ENCODE measurements at regions not wholly inside any gene's neighbourhood (a gene's known extent, or its start where the extent isn't known, plus 50 kb on each side); places are given as distances from the start of the nearest gene placed in this dataset.
A peak's percentile ranks its signal among the peaks of the same experiment; 100 is the strongest.

DNA sequence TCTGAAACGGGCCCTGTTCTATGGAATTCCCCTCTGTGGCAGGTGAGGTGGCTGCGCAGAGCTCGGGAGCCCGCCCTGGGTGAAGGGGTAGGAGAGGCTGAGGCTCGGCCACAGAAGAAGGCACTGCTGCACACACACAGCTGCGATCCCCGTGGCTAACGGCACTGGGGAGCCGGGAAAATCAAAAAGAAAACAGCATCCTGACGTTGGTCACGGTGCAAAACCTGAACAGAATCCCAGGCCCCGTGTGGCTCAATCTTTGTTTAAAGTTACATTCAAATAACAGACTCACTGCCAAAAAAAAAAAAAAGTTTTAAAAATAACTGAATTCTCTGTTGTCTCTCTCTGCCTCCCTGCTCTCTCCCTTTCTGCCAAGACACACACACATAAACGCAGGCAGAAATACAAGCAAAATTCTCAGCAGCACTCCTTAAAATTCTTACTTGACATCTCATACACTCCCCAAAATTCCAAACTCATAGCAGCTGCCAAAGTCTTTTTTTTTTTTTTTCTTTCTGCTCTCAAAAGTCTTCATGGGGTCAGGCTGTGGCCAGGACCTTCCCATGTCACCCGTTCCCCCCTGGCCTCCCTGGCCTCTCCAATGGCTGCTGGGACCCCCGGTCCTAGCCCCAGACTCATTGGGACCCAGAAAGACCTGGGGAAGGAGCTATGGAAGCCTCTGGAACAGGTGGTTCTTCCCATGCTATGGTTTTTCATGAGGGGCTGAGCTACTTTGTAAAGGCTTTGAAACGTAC is 248.8 kb downstream of the TTLL2 start:
- Histone ChIP-seq H3K4me1 (peaks cover 73% of the 10 kb centered on the region), H3K27ac (peak overlapping the region; percentile 71; the same call in 1 of the 2 replicates), H3K4me3 (peak overlapping the region; percentile 39; the same call in 1 of the 2 replicates), H3K27me3 (peaks cover 13% of the 10 kb centered on the region; the same call in 1 of the 2 replicates), H3K9ac (peak overlapping the region; percentile 32), H3K9me3 (no peaks in the 10 kb centered on the region), H4K20me1 (no peaks in the 10 kb centered on the region), H3K36me3 (no peaks in the 10 kb centered on the region), H3K4me2 (peak overlapping the region; percentile 84)
- no peak for TF ChIP-seq Cebpa-rat (IDR thresholded peaks at IDR 0.05)

DNA sequence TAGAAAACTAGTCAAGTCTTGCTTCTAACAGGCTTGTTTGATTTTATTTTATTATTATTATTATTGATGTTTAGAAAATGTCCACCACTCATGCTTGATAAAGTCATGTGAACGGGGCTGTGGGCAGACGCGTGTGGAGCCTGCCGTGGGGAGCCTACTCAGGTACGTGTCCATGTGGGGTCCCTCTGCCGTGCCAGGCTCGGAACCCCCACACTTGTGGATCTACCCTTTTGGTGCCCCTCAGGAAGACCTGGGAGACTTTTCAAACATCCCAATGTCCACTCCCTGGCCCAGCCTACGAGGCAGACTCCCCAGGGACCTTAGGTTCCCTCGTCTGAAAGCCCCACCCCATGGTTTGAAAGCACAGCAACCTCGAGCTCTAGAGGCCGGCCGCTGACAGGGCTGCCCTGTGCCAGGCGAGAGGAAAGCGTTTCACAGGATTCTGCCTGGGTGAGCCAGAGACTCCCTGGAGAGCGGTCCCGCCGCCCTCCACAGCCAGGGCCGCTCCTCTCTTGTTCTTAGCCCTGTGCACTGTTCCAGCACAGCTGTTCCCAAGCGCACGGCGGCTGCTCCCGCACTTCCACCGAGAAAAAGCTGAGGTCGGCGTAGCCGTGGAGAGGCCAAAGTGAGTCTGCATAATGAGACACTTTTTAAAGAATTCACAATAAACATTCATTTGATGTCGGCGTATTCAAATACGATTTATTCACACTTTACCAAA is 249.7 kb downstream of the TTLL2 start:
- Histone ChIP-seq H3K4me1 (peaks cover 82% of the 10 kb centered on the region), H3K9ac (peak overlapping the region; percentile 39; the same call in 1 of the 2 replicates), H3K36me3 (no peaks in the 10 kb centered on the region), H3K27ac (peak overlapping the region; percentile 57), H3K4me3 (peak overlapping the region; percentile 44), H3K9me3 (no peaks in the 10 kb centered on the region), H3K4me2 (peak overlapping the region; percentile 84), H3K27me3 (peaks cover 13% of the 10 kb centered on the region; the same call in 1 of the 2 replicates), H4K20me1 (no peaks in the 10 kb centered on the region)
- no peak for TF ChIP-seq Cebpa-rat (IDR thresholded peaks at IDR 0.05)

DNA sequence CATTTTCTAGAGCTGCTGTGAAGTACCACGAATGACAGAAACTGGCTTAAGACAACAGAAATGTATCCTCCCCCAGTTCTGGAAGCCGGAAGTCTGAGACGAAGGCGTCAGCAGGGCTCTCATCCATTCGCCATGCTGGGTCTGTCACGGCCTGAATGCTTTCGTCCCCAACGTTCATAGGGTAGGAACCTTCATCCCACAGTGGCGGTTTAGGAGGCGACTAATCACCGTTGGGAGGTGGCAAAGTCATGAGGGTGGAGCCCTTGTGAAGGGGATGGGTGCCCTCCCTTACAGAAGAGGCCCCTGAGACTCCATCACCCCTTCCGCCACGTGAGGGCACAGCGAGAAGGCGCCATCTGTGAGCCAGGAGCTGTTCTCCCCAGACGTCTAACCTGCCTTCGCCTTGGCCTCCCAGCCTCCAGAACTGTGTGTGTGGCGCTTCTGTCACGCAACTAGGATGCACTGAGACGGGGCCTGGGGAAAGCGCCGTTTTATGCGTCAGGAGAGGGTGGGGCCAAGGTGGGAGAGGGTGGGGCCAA is 250.3 kb downstream of the TTLL2 start:
- Histone ChIP-seq H3K27me3 (peaks cover 13% of the 10 kb centered on the region; the same call in 1 of the 2 replicates), H3K4me3 (peak overlapping the region; percentile 44), H3K9ac (peak overlapping the region; percentile 39; the same call in 1 of the 2 replicates), H3K4me2 (peak overlapping the region; percentile 84), H3K4me1 (peaks cover 83% of the 10 kb centered on the region), H3K36me3 (no peaks in the 10 kb centered on the region), H3K27ac (peak overlapping the region; percentile 57), H4K20me1 (no peaks in the 10 kb centered on the region), H3K9me3 (no peaks in the 10 kb centered on the region)
- TF ChIP-seq Cebpa-rat (IDR thresholded peaks at IDR 0.05): no peak

DNA sequence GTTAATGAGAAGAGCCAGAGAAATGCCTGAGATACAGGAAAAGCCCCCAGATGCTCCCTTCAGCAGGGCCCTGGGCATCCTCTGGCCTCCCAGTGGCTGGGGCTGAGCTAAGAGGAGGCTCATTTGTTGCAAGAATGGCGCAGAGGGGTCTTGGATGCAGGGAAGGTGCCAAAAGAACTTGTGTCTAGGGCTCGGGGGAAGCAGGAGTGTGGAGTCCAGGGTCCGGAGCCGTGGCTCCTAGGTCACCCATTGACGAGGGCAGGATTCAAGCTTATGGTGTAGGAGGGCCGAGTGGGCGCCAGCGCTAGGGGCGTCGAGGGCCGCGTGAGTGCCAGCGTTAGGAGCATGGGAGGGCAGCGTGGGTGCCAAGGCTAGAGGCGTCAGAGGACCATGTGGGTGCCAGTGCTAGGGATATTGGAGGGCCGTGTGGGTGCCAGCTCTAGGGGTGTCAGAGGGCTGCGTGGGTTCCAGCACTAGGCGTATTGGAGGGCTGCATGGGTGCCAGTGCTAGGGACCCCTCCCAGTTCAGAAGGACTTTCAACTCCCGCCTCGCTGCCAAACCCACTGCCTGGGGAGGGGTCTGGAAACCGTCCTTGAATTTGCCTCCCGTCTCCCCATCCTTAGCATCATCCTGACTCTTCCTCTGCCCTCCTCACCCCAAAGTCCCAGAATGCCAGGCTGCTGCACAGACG is 250.5 kb upstream of the AFDN start:
- Histone ChIP-seq H3K36me3 (no peaks in the 10 kb centered on the region), H3K4me1 (peaks cover 76% of the 10 kb centered on the region), H3K4me3 (no peak overlapping the region), H3K27ac (no peak overlapping the region), H3K9ac (no peak overlapping the region), H3K9me3 (no peaks in the 10 kb centered on the region), H4K20me1 (no peaks in the 10 kb centered on the region), H3K27me3 (peaks cover 13% of the 10 kb centered on the region; the same call in 1 of the 2 replicates), H3K4me2 (0 out of 2 replicates have a peak overlapping the region, but pooled peaks have one; percentile 29)
- TF ChIP-seq Cebpa-rat (IDR thresholded peaks at IDR 0.05): no peak

DNA sequence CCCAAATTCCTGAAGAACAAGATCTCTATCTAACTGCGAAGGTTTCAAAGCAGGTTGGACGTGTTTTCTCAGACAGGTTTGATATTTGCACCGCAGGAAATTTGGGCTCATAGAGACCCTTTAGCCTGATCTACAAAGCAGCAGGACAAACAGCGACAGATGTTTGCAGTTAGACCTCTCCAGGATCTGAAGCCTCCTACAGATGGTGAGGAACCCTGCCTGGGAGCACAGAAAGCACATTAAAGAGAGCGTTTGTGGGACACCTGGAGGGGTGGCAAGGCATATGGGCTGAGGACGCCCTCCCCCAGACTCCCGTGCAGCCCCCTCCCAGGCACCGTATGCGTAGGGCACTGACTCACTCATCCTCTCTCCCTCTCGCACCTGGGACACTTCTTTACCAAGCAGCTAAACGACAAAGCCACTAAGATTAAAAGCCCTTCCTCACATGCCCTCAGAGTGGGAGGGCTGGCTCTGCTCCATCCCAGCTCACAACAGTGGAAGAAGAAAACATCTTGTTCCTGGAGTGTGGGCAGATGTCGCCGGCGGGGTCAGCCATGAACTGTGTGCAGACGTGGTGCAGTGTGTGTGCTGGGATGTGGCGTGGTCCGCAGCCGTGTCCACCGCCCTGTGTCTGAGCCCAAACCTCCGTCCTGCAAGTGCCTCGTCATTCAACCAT is 249.7 kb upstream of the AFDN start:
- no peak for TF ChIP-seq Cebpa-rat (IDR thresholded peaks at IDR 0.05)

DNA sequence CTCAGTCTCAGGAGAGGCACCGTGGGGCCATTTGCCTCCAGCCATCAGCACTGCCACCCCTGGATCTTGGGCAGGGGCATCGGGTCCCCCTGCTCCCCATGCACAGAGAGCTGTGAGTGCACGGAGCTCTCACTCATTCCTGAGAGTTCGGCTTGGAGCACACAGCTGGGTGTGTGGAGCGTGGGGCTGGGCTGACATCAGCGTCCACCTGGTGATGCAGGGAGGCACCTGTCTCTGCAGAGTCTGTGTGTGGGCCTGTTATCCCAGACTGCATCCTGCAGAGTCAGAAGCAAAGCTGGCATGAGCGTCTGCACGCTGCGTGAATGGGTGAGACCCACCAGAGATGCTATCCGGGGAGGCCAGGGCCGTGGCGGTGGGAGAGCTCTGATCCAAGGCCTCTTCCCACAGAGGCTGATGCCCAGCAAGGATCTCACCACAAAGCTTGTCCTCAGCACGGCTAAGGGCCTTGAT is 248.8 kb upstream of the AFDN start:
- H3K4me2 ChIP-seq: no peak overlapping the region
- H3K4me1 ChIP-seq: peaks cover 58% of the 10 kb centered on the region
- no peak overlapping the region for H3K27ac ChIP-seq
- peaks cover 4% of the 10 kb centered on the region; the same call in 1 of the 2 replicates for H3K27me3 ChIP-seq
- no peaks in the 10 kb centered on the region for H4K20me1 ChIP-seq
- no peak for TF ChIP-seq Cebpa-rat (IDR thresholded peaks at IDR 0.05)
- no peak overlapping the region for H3K9ac ChIP-seq
- no peak overlapping the region for H3K4me3 ChIP-seq
- peaks cover 11% of the 10 kb centered on the region for H3K9me3 ChIP-seq
- no peaks in the 10 kb centered on the region for H3K36me3 ChIP-seq

More for the DNA sequence above, 249.7 kb upstream of the AFDN start:
- H3K9me3 ChIP-seq: peaks cover 6% of the 10 kb centered on the region; the same call in 1 of the 2 replicates
- H3K4me3 ChIP-seq: no peak overlapping the region
- H3K4me1 ChIP-seq: peaks cover 68% of the 10 kb centered on the region
- H4K20me1 ChIP-seq: no peaks in the 10 kb centered on the region
- no peak overlapping the region for H3K27ac ChIP-seq
- peaks cover 12% of the 10 kb centered on the region; the same call in 1 of the 2 replicates for H3K27me3 ChIP-seq
- no peak overlapping the region for H3K4me2 ChIP-seq
- H3K9ac ChIP-seq: no peak overlapping the region
- no peaks in the 10 kb centered on the region for H3K36me3 ChIP-seq

DNA sequence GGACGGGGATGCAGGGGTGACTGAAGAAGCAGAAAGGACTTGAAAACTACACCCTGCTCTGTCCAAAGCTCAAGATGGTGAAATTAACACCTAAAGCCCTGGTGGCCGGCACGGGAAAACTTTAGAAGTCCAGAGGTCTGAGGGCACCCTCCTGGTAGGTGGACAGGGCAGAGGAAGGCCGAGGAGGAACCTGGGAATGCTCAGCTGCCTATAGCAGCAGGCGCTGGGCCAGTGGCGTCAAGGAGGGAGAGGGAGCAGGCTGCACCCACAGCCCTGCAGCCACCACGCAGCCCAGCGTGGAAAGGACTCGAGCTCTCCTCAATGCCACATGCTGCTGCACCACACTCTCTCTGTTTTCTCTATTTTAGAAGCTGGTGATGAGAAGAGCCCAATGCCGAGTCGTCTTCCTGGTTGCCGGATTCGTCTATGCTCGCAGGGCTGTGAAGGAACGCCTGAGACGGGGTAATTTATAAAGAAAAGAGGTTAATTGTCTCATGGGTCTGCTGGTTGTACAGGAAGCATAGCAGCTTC is 248.3 kb upstream of the AFDN start:
- H3K4me2 ChIP-seq: peak overlapping the region; percentile 27
- no peaks in the 10 kb centered on the region for H3K36me3 ChIP-seq
- no peaks in the 10 kb centered on the region for H4K20me1 ChIP-seq
- H3K27me3 ChIP-seq: no peaks in the 10 kb centered on the region
- no peak overlapping the region for H3K9ac ChIP-seq
- H3K27ac ChIP-seq: no peak overlapping the region
- H3K9me3 ChIP-seq: peaks cover 14% of the 10 kb centered on the region
- H3K4me3 ChIP-seq: no peak overlapping the region
- TF ChIP-seq Cebpa-rat (IDR thresholded peaks at IDR 0.05): no peak
- peaks cover 53% of the 10 kb centered on the region for H3K4me1 ChIP-seq

DNA sequence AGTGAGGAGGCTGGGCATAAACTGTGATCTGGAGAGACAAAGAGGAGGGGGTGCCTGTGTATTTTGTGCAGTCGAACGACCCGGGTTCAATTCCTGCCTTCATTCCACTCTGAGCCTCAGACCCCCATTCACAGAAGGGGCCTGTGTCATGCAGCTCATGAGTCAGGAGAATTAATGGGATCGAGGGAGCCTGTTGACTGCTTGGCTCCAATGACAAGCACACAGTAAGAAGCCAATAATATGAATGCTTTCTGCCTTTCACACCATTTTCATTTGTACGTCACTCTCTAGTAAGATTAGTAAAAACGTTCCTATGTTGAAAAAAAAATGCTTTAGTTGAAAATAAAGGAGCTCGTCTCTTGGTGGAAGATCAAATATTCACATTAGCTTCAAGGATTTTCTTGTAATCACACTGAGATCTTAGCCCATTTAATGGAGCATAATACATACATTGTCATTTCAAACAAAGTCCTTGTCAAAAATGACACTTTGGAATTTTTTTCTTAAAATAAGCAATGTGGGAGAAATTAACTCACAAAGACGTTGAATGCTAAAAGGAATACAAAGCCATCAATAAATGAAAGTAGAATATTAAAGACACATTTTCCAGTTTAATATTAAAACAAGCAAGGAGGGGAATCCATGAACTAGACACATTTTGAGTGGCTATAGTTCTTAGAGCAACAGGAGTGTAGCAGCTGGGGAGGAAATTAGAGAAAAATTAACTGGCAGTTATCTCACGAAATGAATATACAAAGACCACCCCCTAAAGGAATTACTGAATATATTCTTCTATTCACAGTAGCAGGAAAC is 246.7 kb upstream of the AFDN start:
- H4K20me1 ChIP-seq: no peaks in the 10 kb centered on the region
- H3K4me1 ChIP-seq: peaks cover 37% of the 10 kb centered on the region
- H3K27ac ChIP-seq: no peak overlapping the region
- TF ChIP-seq Cebpa-rat (IDR thresholded peaks at IDR 0.05): no peak
- H3K9me3 ChIP-seq: peaks cover 16% of the 10 kb centered on the region
- H3K4me3 ChIP-seq: no peak overlapping the region
- H3K36me3 ChIP-seq: no peaks in the 10 kb centered on the region
- no peaks in the 10 kb centered on the region for H3K27me3 ChIP-seq
- H3K9ac ChIP-seq: no peak overlapping the region
- H3K4me2 ChIP-seq: no peak overlapping the region

Measured in BLaER1 (cell line).